ENCODE measurements at regions not wholly inside any gene's neighbourhood (a gene's known extent, or its start where the extent isn't known, plus 50 kb on each side); places are given as distances from the start of the nearest gene placed in this dataset.

DNA sequence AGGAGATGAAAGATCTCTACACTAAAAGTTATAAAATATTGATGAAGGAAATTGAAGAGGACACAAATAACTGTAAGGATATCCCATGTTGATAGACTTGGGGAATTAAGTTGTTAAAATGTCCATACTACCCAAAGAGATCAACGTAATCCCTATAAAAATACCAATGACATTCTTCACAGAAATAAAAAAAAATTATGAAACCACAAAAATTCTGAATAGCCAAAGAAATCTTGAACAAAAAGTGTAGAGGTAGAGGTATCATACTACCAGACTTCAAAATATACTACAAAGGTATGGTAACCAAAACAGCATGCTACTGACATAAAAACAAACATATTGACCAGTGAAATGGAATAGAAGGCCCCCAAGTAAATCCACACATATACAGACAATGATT lies 71.5 kb upstream of the ELL2 start:
- TF ChIP-seq, protein P1, sequence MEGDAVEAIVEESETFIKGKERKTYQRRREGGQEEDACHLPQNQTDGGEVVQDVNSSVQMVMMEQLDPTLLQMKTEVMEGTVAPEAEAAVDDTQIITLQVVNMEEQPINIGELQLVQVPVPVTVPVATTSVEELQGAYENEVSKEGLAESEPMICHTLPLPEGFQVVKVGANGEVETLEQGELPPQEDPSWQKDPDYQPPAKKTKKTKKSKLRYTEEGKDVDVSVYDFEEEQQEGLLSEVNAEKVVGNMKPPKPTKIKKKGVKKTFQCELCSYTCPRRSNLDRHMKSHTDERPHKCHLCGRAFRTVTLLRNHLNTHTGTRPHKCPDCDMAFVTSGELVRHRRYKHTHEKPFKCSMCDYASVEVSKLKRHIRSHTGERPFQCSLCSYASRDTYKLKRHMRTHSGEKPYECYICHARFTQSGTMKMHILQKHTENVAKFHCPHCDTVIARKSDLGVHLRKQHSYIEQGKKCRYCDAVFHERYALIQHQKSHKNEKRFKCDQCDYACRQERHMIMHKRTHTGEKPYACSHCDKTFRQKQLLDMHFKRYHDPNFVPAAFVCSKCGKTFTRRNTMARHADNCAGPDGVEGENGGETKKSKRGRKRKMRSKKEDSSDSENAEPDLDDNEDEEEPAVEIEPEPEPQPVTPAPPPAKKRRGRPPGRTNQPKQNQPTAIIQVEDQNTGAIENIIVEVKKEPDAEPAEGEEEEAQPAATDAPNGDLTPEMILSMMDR (conservative IDR thresholded peaks at IDR 0.05) = no peak
- H3K27ac ChIP-seq = no peak overlapping the region

DNA sequence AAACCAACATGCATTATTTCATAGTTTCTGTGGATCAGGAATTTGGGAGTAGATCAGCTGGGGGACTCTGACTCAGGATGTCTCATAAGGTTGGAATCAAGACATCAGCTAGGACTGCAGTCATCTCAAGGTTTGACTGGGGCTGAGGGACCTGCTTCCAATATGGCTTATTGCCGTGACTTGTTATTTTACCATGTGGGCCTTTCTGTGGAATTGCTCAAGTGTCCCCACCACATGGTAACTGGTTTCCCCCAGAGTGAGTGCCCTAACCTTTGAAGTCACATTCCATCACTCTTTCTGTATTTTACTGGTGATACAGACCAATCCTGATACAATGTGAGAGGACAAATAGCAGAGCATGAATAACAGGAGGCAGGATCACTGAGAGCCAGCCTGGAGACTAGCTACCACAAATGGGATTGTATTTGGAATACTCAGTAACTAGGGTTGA lies 70.2 kb upstream of the ELL2 start:
- TF ChIP-seq, protein P1 (conservative IDR thresholded peaks at IDR 0.05) = no peak
- no peak overlapping the region for H3K27ac ChIP-seq

DNA sequence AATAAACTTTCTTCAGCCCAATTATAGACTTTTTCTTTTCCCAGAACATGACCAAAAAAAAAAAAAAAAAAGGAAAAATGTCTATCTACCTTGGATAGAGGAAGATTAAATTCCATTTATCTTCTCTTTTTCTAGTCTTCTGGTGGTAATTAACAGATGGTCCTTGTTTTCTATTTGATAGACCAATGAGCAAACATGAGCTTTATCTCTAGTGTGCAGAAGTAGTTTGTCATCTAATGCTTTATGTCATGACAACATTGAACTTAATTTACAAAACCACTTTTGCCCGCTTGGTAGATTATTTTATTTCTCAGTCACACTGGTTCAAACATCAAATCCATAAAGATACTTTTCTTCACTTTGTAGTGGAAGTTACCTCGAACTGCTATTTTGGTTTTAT lies 69.5 kb upstream of the ELL2 start:
- no peak overlapping the region for H3K27ac ChIP-seq
- TF ChIP-seq, protein P1 (conservative IDR thresholded peaks at IDR 0.05) = no peak

DNA sequence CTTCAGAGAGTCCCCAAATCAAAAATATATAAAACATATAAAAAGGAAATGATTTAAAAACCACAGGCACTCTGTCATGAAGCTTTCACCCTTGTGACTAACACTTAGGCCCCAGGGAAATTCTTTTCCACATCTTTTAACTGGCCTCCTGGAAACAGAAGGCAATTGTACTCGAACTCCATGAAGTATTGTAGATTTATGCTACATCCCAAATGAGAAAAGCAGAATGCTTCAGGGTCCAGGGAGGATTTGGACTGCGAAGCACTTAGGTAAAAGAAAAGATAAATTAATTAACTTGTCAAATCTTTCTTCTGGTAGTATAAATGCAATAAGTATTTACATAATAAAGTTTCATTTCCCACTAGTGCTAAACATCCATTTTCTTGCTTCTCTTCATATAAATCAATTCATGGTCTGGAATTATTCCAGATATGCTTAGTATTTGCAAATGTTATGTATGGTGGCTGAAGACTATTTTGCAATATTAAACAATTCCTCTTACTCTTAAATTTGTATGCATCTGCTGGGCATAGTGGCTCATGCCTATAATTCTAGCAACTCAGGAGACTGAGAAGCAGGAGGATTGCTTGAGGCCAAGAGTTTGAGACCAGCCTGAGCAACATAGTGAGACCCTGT lies 64.9 kb upstream of the ELL2 start:
- TF ChIP-seq, protein P1 (conservative IDR thresholded peaks at IDR 0.05) = no peak
- H3K27ac ChIP-seq = no peak overlapping the region

DNA sequence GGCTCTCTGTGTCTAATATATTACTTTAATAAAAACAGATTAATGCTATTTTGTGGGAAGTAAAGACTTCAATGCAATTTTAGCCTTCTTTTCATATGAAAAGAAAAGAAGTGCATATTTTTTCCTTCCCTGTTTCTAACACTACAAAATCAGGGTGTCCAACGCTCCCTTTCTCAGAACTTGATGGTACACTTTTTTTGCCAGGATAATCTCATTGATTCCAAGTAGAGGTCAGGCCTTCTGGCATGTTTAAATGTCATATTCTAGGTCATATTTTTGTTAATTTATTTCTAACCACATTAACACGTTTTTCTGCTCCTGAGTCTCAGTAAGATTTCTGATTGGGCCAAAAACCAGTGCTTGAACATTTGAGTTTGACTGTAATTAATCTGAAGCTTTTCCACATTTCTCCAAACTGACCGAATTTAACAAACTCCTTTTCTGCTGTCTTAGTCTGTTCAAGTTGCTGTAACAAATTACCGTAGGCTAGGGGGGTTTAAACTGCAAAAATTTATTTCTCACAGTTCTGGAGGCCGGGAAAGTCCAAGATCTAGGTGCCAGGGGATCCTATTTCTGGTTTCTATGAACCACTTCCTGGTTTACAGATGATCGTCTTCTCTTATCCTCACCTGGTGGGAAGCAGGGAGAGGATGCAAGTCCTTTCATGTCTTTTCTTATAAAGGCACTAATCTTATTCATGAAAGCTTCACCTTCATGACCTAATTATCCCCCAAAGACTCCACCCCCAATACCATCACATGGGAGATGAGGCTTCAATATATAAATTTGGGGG lies 63.2 kb upstream of the ELL2 start:
- H3K27ac ChIP-seq = peak overlapping the region; percentile 28
- TF ChIP-seq, protein P1 (conservative IDR thresholded peaks at IDR 0.05) = no peak

DNA sequence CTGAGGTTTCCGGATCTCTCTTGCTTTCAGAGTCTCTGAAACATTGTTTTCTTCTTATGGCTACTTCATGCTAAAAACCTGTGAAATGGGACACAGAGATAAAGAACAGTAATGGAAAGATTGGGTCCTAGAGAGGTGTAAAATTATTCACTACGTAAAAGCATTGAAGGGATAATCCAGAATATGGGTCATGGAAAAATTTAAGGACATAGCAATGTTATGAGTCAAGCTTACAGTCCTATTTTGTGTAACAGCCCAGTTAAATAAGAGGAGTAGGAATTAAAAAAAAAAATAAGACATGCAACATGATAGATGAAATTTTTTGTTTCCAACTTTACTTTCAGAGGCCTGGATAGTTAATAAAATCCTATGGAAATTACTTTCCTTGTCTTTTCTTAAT lies 61.9 kb upstream of the ELL2 start:
- TF ChIP-seq, protein P1 (conservative IDR thresholded peaks at IDR 0.05) = no peak

DNA sequence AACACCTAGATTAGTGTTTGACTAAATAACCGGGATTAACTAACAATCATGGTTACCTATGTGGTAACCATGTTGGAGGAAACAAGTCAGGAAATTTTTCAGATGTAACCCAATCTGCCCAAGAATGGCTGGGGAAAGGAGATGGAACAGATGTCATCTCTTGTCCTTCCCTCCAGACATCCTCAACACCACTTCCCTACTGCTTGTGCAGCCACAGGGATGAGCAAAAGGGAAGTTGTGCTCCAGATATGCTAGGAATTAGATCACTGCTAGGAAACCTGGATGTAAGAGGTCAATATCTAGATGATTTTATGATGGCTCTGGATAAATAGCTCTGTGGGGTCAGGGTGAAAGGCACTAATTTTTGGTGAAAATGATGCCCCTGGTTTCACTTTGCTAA lies 61.3 kb upstream of the ELL2 start:
- TF ChIP-seq, protein P1 (conservative IDR thresholded peaks at IDR 0.05) = no peak
- no peak overlapping the region for H3K27ac ChIP-seq

More for the DNA sequence above, 61.9 kb upstream of the ELL2 start:
- no peak overlapping the region for H3K27ac ChIP-seq

Data from VCaP (cell line).